ENCODE measurements at regions not wholly inside any gene's neighbourhood (a gene's known extent, or its start where the extent isn't known, plus 50 kb on each side); places are given as distances from the start of the nearest gene placed in this dataset.

- Mint-ChIP-seq H3K4me3 (no peak overlapping the region), H3K9me3 (peaks cover 4% of the 10 kb centered on the region), H3K27me3 (ENCODE audit: insufficient read depth) (peaks cover 28% of the 10 kb centered on the region), H3K36me3 (ENCODE audit: low read depth) (no peaks in the 10 kb centered on the region), H3K27ac (no peak overlapping the region), H3K4me1 (no peaks in the 10 kb centered on the region)
- no peaks in the 10 kb centered on the region for H3K4me1 ChIP-seq (ENCODE audit: control insufficient read depth, insufficient read depth, low read length)
- H3K27ac ChIP-seq (ENCODE audit: low read depth, low read length) = no peak overlapping the region
- no peaks in the 10 kb centered on the region for H3K36me3 ChIP-seq (ENCODE audit: control insufficient read depth, insufficient read depth, low read length)
- no peak for TF ChIP-seq CTCF (conservative IDR thresholded peaks at IDR 0.05)
- DNase-seq = no peak
- H3K4me3 ChIP-seq (ENCODE audit: low read length) = no peak overlapping the region
- no peak overlapping the region for H3K9ac ChIP-seq (ENCODE audit: extremely low read depth, low read length, poor library complexity, severe bottlenecking)
- no peaks in the 10 kb centered on the region for H3K27me3 ChIP-seq (ENCODE audit: control insufficient read depth, insufficient read depth, low read length, poor library complexity, severe bottlenecking)
- no peaks in the 10 kb centered on the region for H3K9me3 ChIP-seq (ENCODE audit: control insufficient read depth, low read length)
- WGBS, 2 experiments (ENCODE audit: insufficient coverage in 1 of 2, insufficient read length in 1 of 2) = 88% methylated on average over 3 of the region's 3 CpGs; no CpG with 5 or more reads in 1 of the 2 experiments
Observed at GRCh38 chr2:188189356-188189755, 102.3 kb upstream of the GULP1 start.

DNA sequence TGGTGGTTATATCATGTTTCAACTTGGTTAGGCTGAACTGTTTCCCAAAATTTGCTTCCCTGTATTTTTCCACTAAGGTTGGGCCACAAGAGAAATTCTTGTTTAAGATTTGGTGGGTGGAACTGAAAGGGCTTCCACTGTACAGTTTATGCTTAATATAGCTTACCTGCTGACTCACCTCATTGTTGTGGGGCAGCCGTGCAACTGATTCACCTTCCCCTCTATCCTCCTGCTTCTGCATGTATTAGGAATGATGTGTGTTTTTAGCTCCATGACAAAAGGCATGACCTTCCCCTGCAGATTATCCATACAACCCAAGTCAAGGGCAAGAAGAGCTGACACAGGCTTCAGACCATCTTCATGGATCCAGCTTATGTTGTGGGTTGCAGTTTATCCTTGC, 98.4 kb upstream of the GULP1 start:
- H3K4me3 Mint-ChIP-seq = no peak overlapping the region
- 100% methylated on average over 1 of the region's 1 CpG; no CpG with 5 or more reads in 1 of the 2 experiments for WGBS, 2 experiments (ENCODE audit: insufficient coverage in 1 of 2, insufficient read length in 1 of 2)
- peaks cover 5% of the 10 kb centered on the region for H3K4me1 Mint-ChIP-seq
- H3K9me3 Mint-ChIP-seq = no peaks in the 10 kb centered on the region
- no peaks in the 10 kb centered on the region for H3K36me3 Mint-ChIP-seq (ENCODE audit: low read depth)
- Histone ChIP-seq H3K9ac (ENCODE audit: extremely low read depth, low read length, poor library complexity, severe bottlenecking) (no peak overlapping the region), H3K27ac (ENCODE audit: low read depth, low read length) (no peak overlapping the region), H3K4me3 (ENCODE audit: low read length) (no peak overlapping the region), H3K27me3 (ENCODE audit: control insufficient read depth, insufficient read depth, low read length, poor library complexity, severe bottlenecking) (no peaks in the 10 kb centered on the region), H3K9me3 (ENCODE audit: control insufficient read depth, low read length) (no peaks in the 10 kb centered on the region), H3K4me1 (ENCODE audit: control insufficient read depth, insufficient read depth, low read length) (no peaks in the 10 kb centered on the region), H3K36me3 (ENCODE audit: control insufficient read depth, insufficient read depth, low read length) (no peaks in the 10 kb centered on the region)
- TF ChIP-seq CTCF (conservative IDR thresholded peaks at IDR 0.05) = no peak
- H3K27ac Mint-ChIP-seq = no peak overlapping the region
- H3K27me3 Mint-ChIP-seq (ENCODE audit: insufficient read depth) = peaks cover 9% of the 10 kb centered on the region
- DNase-seq = no peak

- Mint-ChIP-seq H3K4me3 (no peak overlapping the region), H3K27ac (no peak overlapping the region), H3K27me3 (ENCODE audit: insufficient read depth) (no peaks in the 10 kb centered on the region), H3K9me3 (no peaks in the 10 kb centered on the region), H3K4me1 (peaks cover 13% of the 10 kb centered on the region), H3K36me3 (ENCODE audit: low read depth) (no peaks in the 10 kb centered on the region)
- Histone ChIP-seq H3K27ac (ENCODE audit: low read depth, low read length) (no peak overlapping the region), H3K4me1 (ENCODE audit: control insufficient read depth, insufficient read depth, low read length) (no peaks in the 10 kb centered on the region), H3K36me3 (ENCODE audit: control insufficient read depth, insufficient read depth, low read length) (no peaks in the 10 kb centered on the region), H3K9me3 (ENCODE audit: control insufficient read depth, low read length) (no peaks in the 10 kb centered on the region), H3K27me3 (ENCODE audit: control insufficient read depth, insufficient read depth, low read length, poor library complexity, severe bottlenecking) (no peaks in the 10 kb centered on the region), H3K9ac (ENCODE audit: extremely low read depth, low read length, poor library complexity, severe bottlenecking) (no peak overlapping the region), H3K4me3 (ENCODE audit: low read length) (no peak overlapping the region)
- WGBS, 2 experiments (ENCODE audit: insufficient coverage in 1 of 2, insufficient read length in 1 of 2) = 100% methylated on average over 2 of the region's 2 CpGs; no CpG with 5 or more reads in 1 of the 2 experiments
- no peak for DNase-seq
- TF ChIP-seq CTCF (conservative IDR thresholded peaks at IDR 0.05) = no peak
Observed at GRCh38 chr2:188196343-188197008, 95.2 kb upstream of the GULP1 start.

All from endodermal cell (in vitro differentiated cells).